Heart right ventricle (tissue), 16 donors: ENCODE measurements at regions not wholly inside any gene's neighbourhood (a gene's known extent, or its start where the extent isn't known, plus 50 kb on each side); places are given as distances from the start of the nearest gene placed in this dataset.

ENCODE experiments used
- ATAC-seq, 8 donors: fragments of 200-7000 bp; cut with Tn5 transposase; one replicate each; pipeline ENCODE4 v1.9.1; 2020; ENCODE audit warnings: mild to moderate bottlenecking in 8 of 8, moderate library complexity in 8 of 8, moderate number of reproducible peaks in 1 of 8
- DNase-seq, 2 donors: peaks; one replicate each; pipeline ENCODE4 v3.0.0-alpha.2; 2020
- H3K27ac ChIP-seq, 10 donors: fragments of 200-600 bp; sonication (generic) in 2 of 10; one replicate each; pipeline versions ENCODE4 v1.5.0 to v1.8.0; 2020 to 2022; ENCODE audit warnings: mild to moderate bottlenecking in 3 of 10
- H3K27me3 ChIP-seq, 7 donors: fragments of 200-600 bp; one replicate each; pipeline ENCODE4 v1.8.0; 2021 to 2022; ENCODE audit warnings: mild to moderate bottlenecking in 2 of 7
- H3K36me3 ChIP-seq, 9 donors: fragments of 200-600 bp; sonication (generic) in 1 of 9; one replicate each; pipeline versions ENCODE4 v1.5.0 to v1.8.0; 2020 to 2022; ENCODE audit warnings: mild to moderate bottlenecking in 2 of 9
- H3K4me1 ChIP-seq, 9 donors: fragments of 200-600 bp; sonication (generic) in 1 of 9; one replicate each; pipeline versions ENCODE4 v1.5.0 to v1.8.0; 2020 to 2022; ENCODE audit warnings: mild to moderate bottlenecking in 4 of 9
- H3K4me3 ChIP-seq, 10 donors: fragments of 200-600 bp; sonication (generic) in 2 of 10; one replicate each; pipeline versions ENCODE4 v1.5.0 to v1.8.0; 2020 to 2022; ENCODE audit warnings: mild to moderate bottlenecking in 7 of 10, moderate library complexity in 2 of 10
- H3K9me3 ChIP-seq, 11 donors: fragments of 200-600 bp in 10 of 11; sonication (generic) in 2 of 11; one replicate each; pipeline versions ENCODE4 v1.5.0 to v1.8.0; 2013 to 2022; ENCODE audit warnings: mild to moderate bottlenecking in 2 of 11, control low read depth in 1 of 11, moderate library complexity in 1 of 11
- WGBS, 2 donors: extraction: QIAGEN DNeasy Blood & Tissue Kit; methylation state at CpG; one replicate each; pipeline ENCODE4 v1.1.7; 2013; ENCODE audit warnings: inconsistent platforms in 1 of 2; 5-methylcytosine and 5-hydroxymethylcytosine counted together
- intact Hi-C, 10 donors: fragments of 100-400 bp; cut with DNase I; formaldehyde crosslinking; loops; one replicate each; pipeline versions ENCODE4 v1.11.1 to v1.14.2; 2022
- TF ChIP-seq, protein P1 (sequence below), 9 donors: fragments of 200-600 bp; sonication (generic) in 2 of 9; IDR thresholded peaks; one replicate each; pipeline versions ENCODE4 v1.5.0 to v1.8.0; 2021 to 2022; ENCODE audit warnings: antibody characterized with exemption in 9 of 9, mild to moderate bottlenecking in 5 of 9, moderate library complexity in 1 of 9
- donor health status: Arrhythmogenic right ventricular cardiomyopathy.
- donor health status: ischemic (EF 13 %, LVEDD 7.1; RV severe dilation, severe dysfunction).
- donor health status: healthy with polysubstance abuse.
- donor health status: DM: no; HTN: yes; CAD: no.
- donor health status: DM: no; HTN: no; CAD: no.
- donor health status: ischemic (EF 25% LVEDD 6.9; RV normal size, moderate dysfunction).
- donor health status: ischemic (EF 25% LVEDD 5.7; RV mildly dilated, moderate dysfunction).
- donor health status: healthy.
- donor health status: DM: yes; HTN: yes; CAD: no.
- donor health status: Ischemic cardiomyopathy.
- donor health status: ischemic (EF 35%, LVEDD 5.7; RV mildly dilated, moderate dysfunction).
- donor health status: nonischemic (EF 11% LVEDD 7.7; RV severe dilation, severe dysfunction).
- donor health status: DM: yes; HTN: yes; CAD: no.
- donor health status: PGD.
- donor health status: ischemic (EF 29% LVEDD 5.4; RV normal size, mild dysfunction).
- donor health status: nonischemic (EF 23%, LVEDD 6.1; RV moderate dilation, normal function).

DNA sequence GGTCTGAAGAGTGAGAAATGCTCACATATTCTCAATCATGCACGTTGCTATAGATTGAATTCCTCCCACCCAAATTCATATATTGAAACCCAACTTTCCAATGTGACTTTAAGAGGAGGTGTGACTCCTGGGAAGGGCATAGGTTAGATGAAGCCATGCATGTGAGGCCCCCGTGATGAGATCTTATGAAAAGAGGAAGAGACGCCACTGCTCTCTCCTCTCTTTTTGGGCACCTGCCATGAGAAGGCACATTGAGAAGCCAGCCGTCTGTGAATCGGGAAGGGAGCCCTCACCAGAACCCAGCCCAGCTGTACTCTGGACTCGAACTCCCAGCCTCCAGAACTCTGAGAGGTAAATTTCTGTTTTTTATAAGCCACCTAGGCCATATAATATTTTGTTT lies 842.6 kb upstream of the SALL3 start:
- H3K27me3 ChIP-seq: peaks cover 0 to 36% (median 7%) of the 10 kb centered on the region in 7 donors
- intact Hi-C loops: no loop called here
- no peak overlapping the region for H3K27ac ChIP-seq
- TF ChIP-seq, protein P1, sequence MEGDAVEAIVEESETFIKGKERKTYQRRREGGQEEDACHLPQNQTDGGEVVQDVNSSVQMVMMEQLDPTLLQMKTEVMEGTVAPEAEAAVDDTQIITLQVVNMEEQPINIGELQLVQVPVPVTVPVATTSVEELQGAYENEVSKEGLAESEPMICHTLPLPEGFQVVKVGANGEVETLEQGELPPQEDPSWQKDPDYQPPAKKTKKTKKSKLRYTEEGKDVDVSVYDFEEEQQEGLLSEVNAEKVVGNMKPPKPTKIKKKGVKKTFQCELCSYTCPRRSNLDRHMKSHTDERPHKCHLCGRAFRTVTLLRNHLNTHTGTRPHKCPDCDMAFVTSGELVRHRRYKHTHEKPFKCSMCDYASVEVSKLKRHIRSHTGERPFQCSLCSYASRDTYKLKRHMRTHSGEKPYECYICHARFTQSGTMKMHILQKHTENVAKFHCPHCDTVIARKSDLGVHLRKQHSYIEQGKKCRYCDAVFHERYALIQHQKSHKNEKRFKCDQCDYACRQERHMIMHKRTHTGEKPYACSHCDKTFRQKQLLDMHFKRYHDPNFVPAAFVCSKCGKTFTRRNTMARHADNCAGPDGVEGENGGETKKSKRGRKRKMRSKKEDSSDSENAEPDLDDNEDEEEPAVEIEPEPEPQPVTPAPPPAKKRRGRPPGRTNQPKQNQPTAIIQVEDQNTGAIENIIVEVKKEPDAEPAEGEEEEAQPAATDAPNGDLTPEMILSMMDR (IDR thresholded peaks at IDR 0.05): no peak
- no peak overlapping the region for H3K4me3 ChIP-seq
- ATAC-seq (no peak), DNase-seq (no peak)
- no peaks in the 10 kb centered on the region for H3K4me1 ChIP-seq
- no peaks in the 10 kb centered on the region for H3K36me3 ChIP-seq
- H3K9me3 ChIP-seq: no peaks in the 10 kb centered on the region
- WGBS, 2 donors: 76 to 87% methylated on average over 6 of the region's 6 CpGs

DNA sequence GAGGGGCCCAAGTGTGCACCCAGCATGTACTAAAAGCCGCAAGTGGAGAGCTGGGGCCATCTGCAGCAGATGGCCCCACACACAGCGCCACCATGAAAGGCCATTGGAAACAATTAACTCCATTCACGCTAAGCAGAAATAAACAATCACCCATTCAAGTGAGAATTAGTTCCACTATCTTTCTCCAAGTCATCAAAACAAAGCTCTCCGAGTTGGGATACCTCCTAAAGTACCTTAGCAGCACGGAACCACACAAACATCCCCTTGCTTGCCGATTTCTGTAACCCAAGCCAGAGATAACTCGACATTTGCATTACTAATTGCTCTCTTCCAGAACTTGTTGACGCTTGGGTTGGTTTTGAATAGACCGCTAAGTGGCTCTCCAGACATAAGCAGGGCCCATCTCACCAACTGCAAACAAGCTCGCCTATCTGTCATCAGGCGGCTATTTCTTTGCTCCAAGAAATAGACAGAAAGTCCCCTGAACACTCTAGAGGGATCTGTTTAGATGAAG lies 840.6 kb upstream of the SALL3 start:
- H3K4me1 ChIP-seq: no peaks in the 10 kb centered on the region
- H3K36me3 ChIP-seq: no peaks in the 10 kb centered on the region
- no peak for ATAC-seq

DNA sequence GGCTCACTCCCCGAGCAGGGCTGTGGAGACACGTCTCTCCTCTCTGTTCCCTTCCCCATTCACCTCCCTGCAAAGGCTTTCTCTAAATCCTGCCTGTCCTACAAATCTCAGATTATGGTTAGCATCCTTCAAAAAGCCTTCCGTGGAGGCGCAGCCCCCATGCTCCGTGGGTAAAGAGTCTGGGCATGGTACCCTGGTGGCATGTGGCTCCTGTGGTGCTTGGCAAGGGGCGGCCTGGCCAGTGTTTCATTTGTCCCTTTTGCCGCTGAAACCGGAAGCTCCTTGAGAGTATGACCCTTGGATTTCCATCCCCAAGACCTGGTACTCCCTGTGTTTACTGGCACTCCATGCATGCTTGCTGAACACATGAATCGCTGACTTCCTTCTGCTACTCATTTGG lies 839.3 kb upstream of the SALL3 start:
- Histone ChIP-seq H3K4me1 (no peaks in the 10 kb centered on the region), H3K27ac (no peak overlapping the region), H3K9me3 (no peaks in the 10 kb centered on the region), H3K4me3 (no peak overlapping the region), H3K36me3 (no peaks in the 10 kb centered on the region), H3K27me3 (peaks cover 0 to 39% (median 7%) of the 10 kb centered on the region in 7 donors)
- TF ChIP-seq, protein P1 (IDR thresholded peaks at IDR 0.05): no peak
- intact Hi-C loops: no loop called here
- WGBS, 2 donors: 81 to 87% methylated on average over 9 of the region's 9 CpGs
- DNase-seq (no peak), ATAC-seq (no peak)

More for the DNA sequence above, 840.6 kb upstream of the SALL3 start:
- H3K27ac ChIP-seq: no peak overlapping the region
- intact Hi-C loops: no loop called here
- DNase-seq: no peak
- no peaks in the 10 kb centered on the region for H3K9me3 ChIP-seq
- H3K27me3 ChIP-seq: peaks cover 0 to 39% (median 7%) of the 10 kb centered on the region in 7 donors
- TF ChIP-seq, protein P1 (IDR thresholded peaks at IDR 0.05): no peak
- WGBS, 2 donors: 32 to 34% methylated on average over 11 of the region's 11 CpGs
- H3K4me3 ChIP-seq: no peak overlapping the region

DNA sequence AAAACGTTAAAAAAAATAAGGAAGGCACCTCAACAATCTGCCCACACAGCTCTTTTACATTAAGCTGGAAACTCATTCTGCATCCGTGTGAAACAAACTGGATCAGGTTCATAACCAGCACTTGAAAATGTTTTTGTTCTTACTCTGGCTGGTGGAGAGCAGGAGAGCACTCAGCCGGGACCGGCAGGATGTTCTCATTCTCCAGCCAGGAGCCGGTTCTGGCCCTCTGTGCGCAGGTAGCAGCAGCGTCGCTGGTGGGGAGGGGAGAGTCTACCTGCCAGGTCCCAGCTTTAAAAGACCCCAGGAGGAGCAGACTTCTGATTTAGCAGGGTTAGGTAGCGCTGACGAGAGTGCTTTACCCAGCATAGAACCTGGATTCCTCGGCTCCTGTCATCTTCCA lies 834.9 kb upstream of the SALL3 start:
- intact Hi-C loops: no loop called here
- WGBS, 2 donors: 71 to 73% methylated on average over 11 of the region's 11 CpGs
- TF ChIP-seq, protein P1 (IDR thresholded peaks at IDR 0.05): no peak

More for the DNA sequence above, 834.9 kb upstream of the SALL3 start:
- DNase-seq: no peak
- peaks cover 0 to 14% (median 0%) of the 10 kb centered on the region in 7 donors for H3K27me3 ChIP-seq
- ATAC-seq: no peak
- no peaks in the 10 kb centered on the region for H3K36me3 ChIP-seq
- peaks cover 0 to 10% (median 0%) of the 10 kb centered on the region in 11 donors for H3K9me3 ChIP-seq
- H3K4me3 ChIP-seq: no peak overlapping the region
- no peaks in the 10 kb centered on the region for H3K4me1 ChIP-seq
- H3K27ac ChIP-seq: no peak overlapping the region
